NCI-H2196 treated with DMSO at 0.1 percent for 48 hours (cell line): ENCODE measurements at regions not wholly inside any gene's neighbourhood (a gene's known extent, or its start where the extent isn't known, plus 50 kb on each side); places are given as distances from the start of the nearest gene placed in this dataset.

Source experiments
- DNase-seq: peaks from one replicate; lab custom pipeline; 2025; ENCODE audit not compliant: unreplicated experiment; lab: John Stamatoyannopoulos, UW

DNA sequence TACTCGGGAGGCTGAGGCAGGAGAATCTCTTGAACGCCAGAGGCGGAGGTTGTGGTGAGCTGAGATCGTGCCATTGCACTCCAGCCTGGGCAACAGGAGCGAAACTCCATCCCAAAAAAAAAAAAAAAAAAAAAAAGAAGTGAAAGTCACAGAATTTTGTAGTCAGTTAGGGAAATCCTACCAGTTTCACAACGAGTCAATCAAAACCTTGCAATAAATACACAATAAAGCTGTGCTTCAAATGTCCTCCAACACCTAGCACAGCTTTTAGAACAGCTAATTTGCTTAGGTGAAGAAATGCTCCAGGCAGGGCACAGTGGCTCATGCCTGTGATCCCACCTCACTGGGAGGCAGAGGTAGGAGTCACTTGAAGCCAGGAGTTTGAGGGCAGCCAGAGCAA lies 112.8 kb upstream of the ATF7IP start:
- no peak for DNase-seq

DNA sequence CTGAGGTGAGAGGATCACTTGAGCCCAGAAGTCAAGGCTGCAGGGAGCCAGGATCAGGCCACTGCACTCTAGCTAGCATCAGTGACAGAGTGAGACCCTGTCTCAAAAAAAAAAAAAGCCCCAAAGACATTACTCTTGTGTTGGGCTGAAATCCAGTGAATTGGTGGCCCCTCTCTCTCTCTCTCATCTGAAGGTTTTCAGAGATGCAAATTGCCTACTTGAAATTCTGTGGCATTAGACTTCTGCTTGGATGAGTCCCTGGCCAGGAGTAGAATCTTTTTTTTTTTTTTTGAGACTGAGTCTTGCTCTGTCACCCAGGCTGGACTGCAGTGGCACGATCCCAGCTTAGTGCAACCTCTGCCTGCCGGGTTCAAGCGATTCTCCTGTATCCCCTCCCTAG lies 112.0 kb upstream of the ATF7IP start:
- no peak for DNase-seq

DNA sequence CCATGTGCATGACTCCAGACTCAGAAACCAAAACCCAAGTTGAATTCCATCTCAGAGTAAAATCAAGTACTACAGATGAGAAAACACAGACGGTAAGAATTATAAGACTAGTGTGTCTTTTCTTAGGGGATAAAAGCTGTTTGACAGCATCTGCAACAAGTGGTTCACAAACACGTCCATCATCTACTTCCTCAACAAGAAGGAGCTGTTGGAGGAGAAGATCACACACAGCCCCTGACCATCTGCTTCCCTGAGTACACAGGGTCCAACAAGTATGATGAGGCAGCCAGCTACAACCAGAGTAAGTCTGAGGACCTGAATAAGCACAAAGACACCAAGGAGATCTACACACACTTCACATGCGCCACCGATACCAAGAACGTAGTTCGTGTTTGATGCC lies 110.7 kb upstream of the ATF7IP start:
- no peak for DNase-seq

DNA sequence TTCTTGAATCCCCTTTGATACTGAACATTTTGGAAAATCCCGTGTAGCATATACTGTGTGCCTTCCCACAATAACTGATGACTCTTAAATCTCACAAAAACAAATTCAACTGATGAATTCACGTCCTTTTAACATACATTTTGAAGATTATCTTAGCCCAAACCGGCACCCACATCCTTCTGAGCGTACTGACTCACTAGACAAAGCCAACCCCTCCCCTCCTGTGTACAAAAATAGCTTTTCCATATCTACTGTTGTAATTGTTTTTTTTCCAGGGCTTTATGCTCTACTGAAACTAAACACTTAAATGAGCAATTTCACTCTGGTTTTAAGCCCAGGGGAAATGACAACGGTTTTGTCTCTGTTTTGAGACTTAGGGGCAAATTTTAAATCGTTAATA lies 109.4 kb upstream of the ATF7IP start:
- DNase-seq = no peak

DNA sequence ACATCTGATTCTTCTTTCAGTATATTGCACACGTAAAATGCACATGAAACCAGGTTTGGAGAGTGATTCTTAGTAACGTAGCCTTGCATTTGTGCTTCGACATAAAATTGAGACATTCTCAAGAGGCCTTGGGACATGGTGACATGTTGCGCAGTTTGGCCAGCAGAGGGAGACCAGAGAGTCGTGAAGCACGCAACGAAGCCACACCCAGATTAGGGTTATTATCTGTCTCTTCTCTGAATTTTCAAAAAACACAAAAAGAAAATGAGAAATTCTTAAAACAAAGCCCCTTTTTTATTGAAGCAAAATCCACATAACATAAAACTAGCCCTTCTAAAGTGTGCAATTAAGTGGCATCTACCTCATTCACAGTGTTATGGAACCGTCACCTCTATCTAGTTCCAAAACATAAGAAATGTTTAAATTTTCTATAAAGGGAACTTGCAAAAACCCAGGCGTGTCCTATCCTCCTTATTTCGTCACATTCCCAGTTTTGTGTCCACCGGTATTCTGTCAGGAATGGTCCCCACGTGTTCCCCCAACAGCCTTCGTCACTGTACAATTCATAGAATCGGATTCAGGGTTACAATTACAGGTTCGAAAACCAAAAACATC lies 108.8 kb upstream of the ATF7IP start:
- no peak for DNase-seq

DNA sequence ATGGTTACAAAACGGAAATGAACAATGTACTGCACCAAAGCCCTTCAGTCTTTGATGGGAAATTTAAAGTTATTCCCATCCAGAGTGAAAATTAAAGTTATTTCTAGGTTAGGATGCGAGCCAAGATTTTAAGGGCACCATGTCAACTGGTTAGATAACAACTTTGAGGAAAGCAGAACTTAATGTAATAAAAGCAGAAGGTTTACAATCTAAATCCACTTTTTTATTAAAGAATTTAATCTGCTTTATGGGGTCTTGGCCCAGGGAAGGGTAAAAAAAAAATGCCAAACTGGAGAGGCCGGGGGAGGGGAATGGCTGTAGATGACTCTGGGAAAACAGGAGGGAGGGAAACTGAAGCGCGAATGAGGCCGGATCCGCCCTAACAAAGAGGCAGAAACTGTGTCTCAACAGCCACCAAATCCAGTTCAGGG lies 108.2 kb upstream of the ATF7IP start:
- no peak for DNase-seq

DNA sequence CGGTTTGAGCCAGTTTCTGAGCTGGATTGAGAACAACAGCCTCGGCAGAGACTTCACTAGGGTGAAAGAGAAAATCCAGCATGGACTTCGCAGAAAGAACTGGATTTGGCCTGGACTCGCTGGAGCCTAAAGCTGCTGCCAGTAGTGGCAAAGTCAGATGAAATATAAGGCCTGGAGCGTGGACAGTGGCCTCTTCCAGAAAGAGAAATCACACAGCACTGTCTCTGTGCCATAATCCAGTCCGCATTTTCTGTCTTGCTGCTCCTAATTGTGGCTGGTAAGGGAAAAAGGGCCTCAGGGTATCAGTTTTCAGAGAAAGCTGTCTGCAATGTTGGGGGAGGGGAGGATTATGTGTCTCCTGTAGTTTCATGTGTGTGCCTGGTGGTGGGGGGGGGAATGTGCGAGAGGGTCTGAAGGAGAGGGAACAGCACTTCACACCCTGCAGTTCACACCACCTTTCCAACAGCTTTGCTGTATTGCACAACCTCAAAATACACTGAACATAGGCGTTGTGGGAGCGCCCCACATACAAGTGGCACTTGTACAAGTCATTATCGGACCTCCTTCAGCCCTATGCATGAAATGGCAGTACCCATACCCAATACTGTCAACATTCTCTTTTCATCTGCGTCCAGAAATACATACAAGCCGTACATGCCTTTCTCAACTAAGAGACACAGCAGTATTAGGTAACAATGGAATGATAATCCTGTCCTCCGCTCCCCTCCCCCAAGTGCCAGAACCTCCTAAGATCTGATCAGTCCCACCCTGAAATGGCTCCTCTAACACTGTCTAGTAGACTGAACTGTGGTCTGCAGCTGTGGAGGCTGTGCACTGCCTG lies 107.5 kb upstream of the ATF7IP start:
- DNase-seq = peak; percentile 64

DNA sequence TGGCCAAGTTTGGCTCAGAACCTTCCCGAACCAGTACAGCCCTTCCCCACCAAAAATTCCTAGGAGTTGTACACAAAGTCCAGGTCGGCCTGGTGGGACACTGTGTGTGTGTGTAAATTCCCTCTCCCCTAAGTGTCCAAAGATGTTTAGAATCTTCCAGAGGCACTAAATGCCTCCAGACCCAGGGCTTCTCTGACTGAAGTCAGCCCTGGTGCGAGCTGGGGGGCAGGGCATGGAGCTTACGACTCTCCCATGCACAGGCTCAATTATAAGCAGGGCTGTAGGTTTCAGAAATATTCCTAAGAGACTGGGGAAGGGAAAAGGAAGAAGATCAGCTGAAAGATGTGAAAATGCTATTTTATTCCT lies 106.9 kb upstream of the ATF7IP start:
- DNase-seq = no peak

DNA sequence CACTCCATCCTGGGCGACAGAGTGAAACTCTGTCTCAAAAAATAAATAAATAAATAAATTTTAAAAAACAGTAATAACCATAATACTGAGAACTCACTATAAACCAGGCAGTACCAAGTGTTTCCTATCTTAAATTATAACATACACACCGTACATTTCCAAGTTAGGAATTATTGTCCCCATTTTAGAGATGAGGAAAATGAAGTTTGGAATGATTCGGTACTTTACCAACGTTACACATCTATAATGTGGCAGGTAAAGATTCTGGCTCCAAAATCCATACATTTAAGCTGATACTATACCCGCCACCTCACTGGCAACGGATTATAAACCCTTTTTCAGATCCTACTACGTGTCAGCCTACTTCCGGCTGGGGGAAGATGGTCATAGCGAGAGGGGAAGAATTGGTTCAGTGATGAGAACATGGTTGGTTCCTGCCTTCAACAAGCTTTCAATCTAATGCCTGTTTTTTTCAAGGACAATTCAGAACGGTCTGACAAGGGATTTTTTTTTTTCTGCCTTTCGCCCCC lies 105.9 kb upstream of the ATF7IP start:
- no peak for DNase-seq

DNA sequence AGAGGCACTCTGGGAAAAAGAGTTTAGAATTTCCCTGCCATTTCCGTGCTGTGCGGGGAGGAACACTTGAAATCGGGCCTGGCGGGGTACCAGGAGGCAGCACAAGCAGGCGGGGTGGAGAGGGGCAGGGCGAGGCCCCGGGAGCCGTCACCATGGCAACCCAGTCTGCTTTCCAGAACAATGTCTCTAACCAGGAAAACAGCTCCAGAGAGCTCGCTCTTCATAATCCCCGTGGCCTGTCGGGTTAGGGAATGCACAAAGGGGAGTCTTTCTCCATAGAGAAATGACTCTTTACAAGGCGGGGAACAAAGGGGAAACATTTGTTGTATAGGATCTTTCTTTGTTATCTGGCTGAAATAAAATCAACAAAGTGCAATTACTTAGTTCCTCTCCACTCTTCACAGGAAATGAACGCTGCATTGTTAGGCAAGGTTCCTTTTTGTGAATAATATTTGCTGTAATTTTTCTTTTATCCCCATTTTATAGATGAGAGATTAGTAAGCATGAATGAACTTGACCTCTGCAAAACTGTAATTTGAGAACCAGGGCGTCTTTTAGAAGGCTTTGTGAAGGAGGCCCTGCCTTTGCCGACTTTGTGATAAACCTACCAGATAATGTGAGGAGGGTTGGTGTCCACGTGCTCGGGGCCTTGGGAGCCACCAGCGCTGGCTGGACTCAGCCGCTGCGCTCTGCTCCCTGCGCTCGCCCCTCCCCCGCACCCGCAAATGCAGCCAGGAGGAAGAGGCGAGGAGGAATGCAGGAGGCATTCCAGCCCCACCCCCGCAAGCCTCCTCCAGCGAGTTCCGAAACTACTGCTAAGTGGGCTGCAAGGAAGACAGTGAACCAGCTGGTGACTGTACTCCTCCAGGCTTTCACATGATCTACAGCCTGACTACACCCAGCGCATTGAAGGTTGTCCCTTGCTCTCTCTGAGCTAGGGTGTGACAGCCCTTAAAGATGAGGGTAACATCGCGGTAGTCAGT lies 105.2 kb upstream of the ATF7IP start:
- DNase-seq = no peak

DNA sequence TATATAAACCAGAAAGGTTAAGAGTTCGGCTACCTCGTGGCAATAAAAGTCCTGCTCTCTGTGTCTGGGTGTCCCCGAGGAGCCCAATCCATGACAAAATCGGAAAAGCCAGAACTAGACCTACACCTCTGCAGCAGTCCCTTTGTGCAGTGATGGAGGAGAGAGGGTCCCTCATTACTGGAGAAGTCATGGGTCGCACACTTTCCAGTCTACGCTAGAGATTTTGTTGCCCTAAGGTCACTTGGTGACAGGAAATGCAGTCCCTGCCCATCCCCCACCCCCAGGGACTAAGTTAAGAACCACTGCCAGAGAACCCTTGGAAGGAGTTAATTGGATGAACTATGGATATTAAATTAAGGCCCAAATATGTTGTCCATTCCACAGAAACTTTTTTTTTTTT lies 104.4 kb upstream of the ATF7IP start:
- DNase-seq = no peak

DNA sequence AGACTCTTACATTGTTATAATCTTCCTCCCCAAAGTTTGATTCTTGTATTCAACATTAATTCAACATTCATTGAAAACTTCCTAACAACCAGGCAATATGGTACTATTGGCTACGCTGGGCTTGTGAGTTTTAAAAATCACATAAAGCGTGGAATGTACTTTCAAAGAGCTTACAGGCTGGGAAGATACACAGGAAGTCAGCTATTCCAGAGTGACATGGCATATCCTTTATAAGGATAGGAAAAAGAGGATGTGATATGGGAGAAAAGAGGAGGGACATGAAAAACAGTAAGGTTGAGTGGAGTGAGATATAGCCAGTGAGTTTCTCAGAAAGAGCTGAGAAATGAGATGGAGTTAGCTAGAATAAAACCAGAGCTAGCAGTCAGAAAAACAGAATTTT lies 103.6 kb upstream of the ATF7IP start:
- no peak for DNase-seq

DNA sequence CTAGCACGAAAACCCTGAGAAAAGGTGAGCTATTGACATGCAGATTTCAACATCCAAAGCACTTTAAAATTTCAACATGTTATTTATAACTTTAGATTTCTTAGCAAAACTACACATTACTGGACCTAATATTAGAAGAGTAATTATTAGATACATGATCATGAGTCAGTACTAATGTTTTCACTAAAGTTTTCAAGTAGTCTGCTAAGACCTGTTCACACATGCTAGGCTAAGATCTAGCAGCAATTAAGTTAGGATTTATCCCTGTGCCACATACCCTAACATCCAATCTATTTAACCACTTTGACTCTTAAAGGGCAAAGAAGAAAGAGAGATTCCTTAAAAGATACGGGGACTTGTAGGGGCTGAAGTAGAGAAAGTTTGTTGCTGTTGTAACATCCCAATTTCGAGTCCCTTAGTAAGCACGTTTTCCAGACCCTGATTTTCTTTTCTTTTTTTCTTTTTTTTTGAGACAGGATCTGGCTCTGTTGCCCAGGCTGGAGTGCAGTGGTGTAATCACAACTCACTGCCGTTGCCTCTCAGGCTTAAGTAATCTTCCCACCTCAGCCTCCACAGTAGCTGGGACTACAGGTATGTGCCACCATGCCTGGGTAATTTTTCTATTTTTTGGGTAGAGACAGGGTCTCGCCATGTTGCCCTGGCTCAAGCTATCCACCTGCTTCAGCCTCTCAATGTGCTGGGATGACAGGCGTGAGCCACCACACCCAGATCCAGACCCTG lies 102.5 kb upstream of the ATF7IP start:
- DNase-seq = no peak

DNA sequence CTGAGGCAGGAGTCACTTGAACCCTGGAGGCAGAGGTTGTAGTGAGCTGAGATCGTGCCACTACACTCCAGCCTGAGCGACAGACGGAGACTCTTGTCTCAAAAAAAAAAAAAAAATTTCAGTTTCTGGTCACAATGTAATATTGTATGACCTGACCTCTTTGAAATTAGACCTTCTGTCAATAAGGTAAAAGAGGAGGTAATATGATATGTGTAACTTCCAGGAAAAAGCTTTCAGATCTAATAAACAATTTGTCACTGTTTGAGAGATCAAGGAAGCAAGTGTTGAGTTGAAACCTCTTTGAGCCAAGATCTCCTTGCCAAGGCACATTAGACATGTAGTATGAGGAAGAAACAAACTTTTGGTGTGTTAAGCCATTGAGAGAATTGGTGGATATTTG lies 101.7 kb upstream of the ATF7IP start:
- no peak for DNase-seq

DNA sequence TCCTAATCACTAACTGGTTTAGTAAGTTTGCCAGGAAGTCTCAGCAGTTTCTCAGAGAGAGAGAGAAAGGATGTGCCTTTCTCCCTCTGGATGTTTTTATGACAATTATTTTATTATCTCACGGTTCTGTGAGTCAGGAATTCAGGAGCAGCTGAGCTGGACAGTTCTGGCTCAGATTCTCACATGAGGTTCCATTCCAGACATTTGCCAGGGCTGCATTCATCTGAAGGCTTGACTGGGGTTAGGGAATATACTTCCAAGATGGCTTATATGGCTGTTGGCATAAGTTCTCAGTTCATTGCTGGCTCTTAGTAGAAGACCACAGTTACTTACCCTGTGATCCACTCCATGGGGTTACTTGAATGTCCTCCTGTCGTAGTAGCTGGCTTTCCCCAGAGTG lies 101.2 kb upstream of the ATF7IP start:
- no peak for DNase-seq

DNA sequence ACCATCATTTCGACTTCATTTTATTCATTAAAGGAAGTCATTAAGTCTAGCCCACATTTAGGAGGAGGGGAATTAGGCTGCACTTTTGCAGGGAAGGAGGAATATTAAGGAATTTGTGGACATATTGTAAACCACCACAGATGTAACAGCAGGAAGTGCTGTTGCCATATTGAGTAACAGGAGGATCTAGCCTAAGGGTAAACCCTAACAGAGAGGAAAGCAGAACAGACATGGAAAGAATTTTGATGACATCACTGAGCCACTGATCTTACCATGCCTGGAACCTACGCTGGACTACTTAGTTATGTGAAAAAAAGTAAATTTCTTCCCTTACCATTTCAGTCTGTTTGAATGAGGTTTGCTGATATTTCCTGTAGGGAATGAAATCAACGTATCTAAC lies 100.7 kb upstream of the ATF7IP start:
- DNase-seq = no peak

DNA sequence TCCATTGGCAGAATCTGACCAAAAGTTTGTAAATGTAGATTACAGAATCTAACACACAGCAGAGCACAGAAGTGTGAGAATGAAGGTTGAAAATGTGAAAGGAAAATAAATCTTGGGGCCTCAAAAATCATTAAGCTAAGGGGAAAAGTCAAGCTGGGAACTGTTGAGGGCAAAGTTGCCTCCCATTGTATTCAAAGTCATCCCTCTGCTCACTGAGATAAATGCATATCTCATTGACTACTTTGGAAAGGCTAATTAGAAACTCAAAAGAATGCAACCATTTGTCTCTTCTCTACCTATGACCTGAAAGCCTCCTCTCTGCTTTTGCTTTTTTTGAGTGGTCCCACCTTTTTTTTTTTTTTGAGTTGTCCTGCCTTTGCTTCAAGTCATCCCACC lies 97.4 kb upstream of the ATF7IP start:
- no peak for DNase-seq

DNA sequence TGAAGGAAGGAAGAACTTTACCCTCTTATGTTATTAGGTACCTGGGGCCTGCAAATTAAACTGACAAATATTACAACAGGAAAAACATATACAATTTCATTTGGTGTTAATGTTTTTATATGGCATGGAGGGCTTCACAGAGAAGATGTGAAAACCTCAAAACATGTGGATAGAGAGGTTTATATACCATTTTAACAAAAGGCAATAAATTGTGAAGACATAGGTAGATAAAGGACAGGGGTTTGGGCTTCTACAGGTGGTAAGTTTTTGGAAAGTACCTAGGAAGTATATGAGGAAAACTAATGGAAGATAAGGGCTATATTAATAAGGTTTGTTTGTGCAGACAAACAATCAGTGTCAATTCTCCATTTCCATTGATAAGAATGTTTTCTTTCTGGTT lies 95.1 kb upstream of the ATF7IP start:
- DNase-seq = no peak

DNA sequence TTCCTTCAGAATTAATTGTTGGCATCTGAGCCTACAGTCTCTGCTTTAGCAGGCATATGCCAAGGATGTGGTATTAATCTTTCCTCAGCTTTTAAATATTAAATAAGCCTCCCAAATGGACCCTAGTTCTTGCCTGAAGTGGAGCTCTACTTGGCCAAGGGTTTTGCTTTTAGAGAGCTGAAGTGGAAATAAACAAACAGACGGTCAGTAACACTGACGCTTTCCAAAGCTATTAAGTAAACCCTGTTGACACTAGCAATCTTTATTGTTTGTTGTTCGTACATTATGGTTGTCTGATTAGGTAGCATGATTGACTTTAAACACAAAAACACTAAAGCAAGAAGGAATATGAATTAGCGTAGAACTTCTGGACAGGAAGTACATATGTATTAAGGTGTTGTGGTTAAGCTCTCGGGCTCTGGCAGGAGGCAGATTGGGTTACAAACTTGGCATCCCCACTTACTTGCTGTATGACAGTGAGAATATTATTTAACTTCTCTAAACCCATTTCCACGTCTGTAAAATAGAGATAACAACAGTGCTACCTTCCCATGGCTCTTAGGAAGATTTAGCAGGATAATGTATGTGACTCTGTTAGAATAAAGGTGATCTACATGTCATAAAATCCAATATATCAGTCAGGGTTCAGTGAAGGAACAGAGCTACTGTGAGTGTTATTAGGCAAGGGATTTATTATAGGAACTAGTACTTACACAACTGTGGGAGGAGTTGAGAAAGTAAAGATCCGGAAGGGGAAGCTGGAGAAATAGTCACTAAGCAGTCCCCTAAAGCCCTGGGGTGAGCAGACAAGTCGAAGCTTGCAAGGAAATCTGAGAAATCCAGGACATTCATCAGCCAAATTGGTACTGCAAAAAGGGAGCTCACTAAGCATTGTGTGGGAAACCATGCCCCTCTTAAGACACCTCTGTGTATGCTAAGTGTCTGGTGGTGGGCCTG lies 92.2 kb upstream of the ATF7IP start:
- no peak for DNase-seq

DNA sequence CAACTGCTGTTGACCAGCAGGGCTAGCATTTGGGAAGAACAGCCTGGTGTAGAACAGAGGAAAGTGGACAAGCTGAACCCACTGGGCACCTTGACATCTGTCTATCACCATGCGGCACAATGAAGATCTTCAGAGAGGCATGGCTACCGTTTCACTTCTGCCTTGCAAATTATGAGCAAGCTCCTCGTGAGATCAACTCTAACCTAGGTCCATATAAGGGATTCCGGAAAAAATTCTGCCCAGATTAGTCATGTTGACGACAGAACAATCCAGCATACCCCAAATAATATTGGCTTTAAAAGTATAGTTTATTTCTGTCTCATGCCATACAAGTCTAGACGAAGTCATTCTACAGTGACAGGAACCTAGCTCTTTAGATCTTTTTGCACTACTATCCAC lies 91.6 kb upstream of the ATF7IP start:
- DNase-seq = no peak
